ENCODE measurements at regions not wholly inside any gene's neighbourhood (a gene's known extent, or its start where the extent isn't known, plus 50 kb on each side); places are given as distances from the start of the nearest gene placed in this dataset.
"Not testable (repeated sequence)": the region's sequence is repeated elsewhere in the genome, so short reads cannot be mapped to it uniquely, and the experiment has no call there.

- TF ChIP-seq CTCF (IDR thresholded peaks at IDR 0.05 in 4 of 5, conservative IDR thresholded peaks at IDR 0.05 in 1 of 5); POLR2A (IDR thresholded peaks at IDR 0.05): not testable (repeated sequence)
Measured at GRCh38 chr14:19054934-19055333, 87.7 kb downstream of the POTEM start.

Measured in gastrocnemius medialis (tissue), 4 donors.